Sciatic nerve (tissue), 2 donors: ENCODE measurements at regions not wholly inside any gene's neighbourhood (a gene's known extent, or its start where the extent isn't known, plus 50 kb on each side); places are given as distances from the start of the nearest gene placed in this dataset.

Source experiments
- ATAC-seq: fragments of 200-7000 bp; cut with Tn5 transposase; one replicate; pipeline ENCODE4 v1.9.1; 2020; ENCODE audit warnings: mild to moderate bottlenecking, moderate library complexity
- DNase-seq: peaks from one replicate; pipeline ENCODE4 v3.0.0-alpha.2; 2020; ENCODE audit warnings: low spot score
- intact Hi-C: fragments of 100-400 bp; cut with DNase I; formaldehyde crosslinking; loops from one replicate; pipeline ENCODE4 v1.14.2; 2022
- donor health status: DM: no; HTN: no; CAD: no.
- donor health status: DM: no; HTN: no; CAD: no.

- DNase-seq (no peak), ATAC-seq (no peak)
- intact Hi-C loops, result no loop called here
Observed at GRCh38 chr3:24804095-24804494, 309.4 kb upstream of the THRB start.

- ATAC-seq (peak; percentile 41), DNase-seq (no peak)
- intact Hi-C loops, result no loop called here
Observed at GRCh38 chr3:24810881-24811280, 316.2 kb upstream of the THRB start.

- DNase-seq (no peak), ATAC-seq (no peak)
Observed at GRCh38 chr3:24812116-24812515, 317.5 kb upstream of the THRB start.

GRCh38 chr3:24818055-24818454 is 323.4 kb upstream of the THRB start:
- ATAC-seq (no peak), DNase-seq (no peak)
- intact Hi-C loops, result no loop called here

More at GRCh38 chr3:24812116-24812515, 317.5 kb upstream of the THRB start:
- intact Hi-C loops, result no loop called here

GRCh38 chr3:24828011-24828410 is 333.4 kb upstream of the THRB start:
- DNase-seq (no peak), ATAC-seq (no peak)
- intact Hi-C loops, result no loop called here

GRCh38 chr3:24828551-24828950 is 333.9 kb upstream of the THRB start:
- intact Hi-C loops, result no loop called here
- DNase-seq, result no peak
- ATAC-seq, result no peak

- peak; percentile 58 for DNase-seq
- intact Hi-C loops, result no loop called here
- ATAC-seq, result peak; percentile 60
Observed at GRCh38 chr3:24829011-24829581, 334.4 kb upstream of the THRB start.

GRCh38 chr3:24829629-24830229 is 335.1 kb upstream of the THRB start:
- DNase-seq (no peak), ATAC-seq (peak; percentile 52)
- intact Hi-C loops, result no loop called here

GRCh38 chr3:24830230-24831152 is 335.8 kb upstream of the THRB start:
- intact Hi-C loops, result no loop called here
- DNase-seq (no peak), ATAC-seq (peak; percentile 46)

- intact Hi-C loops, result no loop called here
- no peak for ATAC-seq
Observed at GRCh38 chr3:24831221-24831620, 336.6 kb upstream of the THRB start.

GRCh38 chr3:24832891-24833290 is 338.2 kb upstream of the THRB start:
- ATAC-seq (no peak), DNase-seq (no peak)
- intact Hi-C loops, result no loop called here

More at GRCh38 chr3:24831221-24831620, 336.6 kb upstream of the THRB start:
- no peak for DNase-seq

- ATAC-seq (no peak), DNase-seq (no peak)
- intact Hi-C loops, result no loop called here
Observed at GRCh38 chr3:24834442-24834841, 339.8 kb upstream of the THRB start.

GRCh38 chr3:24835510-24835909 is 340.9 kb upstream of the THRB start:
- DNase-seq (no peak), ATAC-seq (no peak)
- intact Hi-C loops, result no loop called here

- intact Hi-C loops, result no loop called here
- ATAC-seq, result no peak
Observed at GRCh38 chr3:24837601-24838000, 343.0 kb upstream of the THRB start.

GRCh38 chr3:24838533-24838932 is 343.9 kb upstream of the THRB start:
- intact Hi-C loops, result no loop called here
- ATAC-seq (no peak), DNase-seq (no peak)

More at GRCh38 chr3:24837601-24838000, 343.0 kb upstream of the THRB start:
- DNase-seq, result no peak

- ATAC-seq, result no peak
- intact Hi-C loops, result no loop called here
- DNase-seq, result no peak
Observed at GRCh38 chr3:24843955-24844354, 349.3 kb upstream of the THRB start.

GRCh38 chr3:24845524-24846155 is 351.0 kb upstream of the THRB start:
- intact Hi-C loops, result no loop called here
- ATAC-seq (no peak), DNase-seq (no peak)

GRCh38 chr3:24846286-24846860 is 351.7 kb upstream of the THRB start:
- no peak for ATAC-seq
- DNase-seq, result no peak
- intact Hi-C loops, result no loop called here

GRCh38 chr3:24850245-24850644 is 355.6 kb upstream of the THRB start:
- intact Hi-C loops, result no loop called here
- no peak for ATAC-seq
- DNase-seq, result no peak
